HepG2 (cell line): ENCODE measurements at regions not wholly inside any gene's neighbourhood (a gene's known extent, or its start where the extent isn't known, plus 50 kb on each side); places are given as distances from the start of the nearest gene placed in this dataset.

ENCODE experiments used
- CHD4 ChIP-seq: fragments of 200-600 bp; sonication (generic); IDR thresholded peaks from 2 replicates; pipeline ENCODE4 v1.7.0; 2017; ENCODE audit warnings: mild to moderate bottlenecking, low read length, borderline replicate concordance
- HNF4A ChIP-seq: sonication (generic); formaldehyde crosslinking; IDR thresholded peaks from 2 replicates; pipeline ENCODE4 v1.4.0; 2020; ENCODE audit warnings: missing genetic modification reagents
- KDM6A ChIP-seq: IDR thresholded peaks from 2 replicates; pipeline ENCODE4 v1.6.1; 2016; ENCODE audit warnings: low read depth
- NFE2 ChIP-seq: sonication (generic); formaldehyde crosslinking; IDR thresholded peaks from 2 replicates; pipeline ENCODE4 v1.4.0; 2020; ENCODE audit warnings: missing genetic modification reagents
- NKX3-1 ChIP-seq: sonication (generic); formaldehyde crosslinking; IDR thresholded peaks from 2 replicates; pipeline ENCODE4 v1.5.0; 2020; ENCODE audit warnings: missing genetic modification reagents
- PAF1 ChIP-seq: IDR thresholded peaks from 2 replicates; pipeline ENCODE4 v1.6.1; 2016; ENCODE audit warnings: missing genetic modification reagents, missing compliant biosample characterization
- SALL2 ChIP-seq: sonication (generic); formaldehyde crosslinking; IDR thresholded peaks from 2 replicates; pipeline ENCODE4 v1.8.1; 2023; ENCODE audit warnings: mild to moderate bottlenecking, missing genetic modification reagents, inconsistent platforms
- U2AF1 ChIP-seq: fragments of 200-400 bp; formaldehyde crosslinking; optimal IDR thresholded peaks from 2 replicates; pipeline ENCODE3; 2017; ENCODE audit warnings: mild to moderate bottlenecking, low read depth, low read length
- ZNF264 ChIP-seq: sonication (generic); formaldehyde crosslinking; IDR thresholded peaks from 2 replicates; pipeline ENCODE4 v1.4.0; 2020; ENCODE audit warnings: missing genetic modification reagents
- ZNF552 ChIP-seq: sonication (generic); formaldehyde crosslinking; IDR thresholded peaks from 2 replicates; pipeline ENCODE4 v1.9.0; 2022; ENCODE audit warnings: missing genetic modification reagents, mild to moderate bottlenecking, borderline replicate concordance
- ZNF746 ChIP-seq: sonication (generic); formaldehyde crosslinking; IDR thresholded peaks from 2 replicates; pipeline ENCODE4 v1.8.0; 2022; ENCODE audit warnings: mild to moderate bottlenecking, missing genetic modification reagents
- TF ChIP-seq, protein P1 (sequence below): sonication (generic); formaldehyde crosslinking; IDR thresholded peaks from 2 replicates; pipeline ENCODE4 v1.4.0; 2020; ENCODE audit warnings: mild to moderate bottlenecking, missing genetic modification reagents
- TF ChIP-seq, protein P2 (sequence below): IDR thresholded peaks from 2 replicates; pipeline ENCODE4 v1.6.1; 2016
- TF ChIP-seq, protein P3 (sequence below): sonication (generic); formaldehyde crosslinking; IDR thresholded peaks from 2 replicates; pipeline ENCODE4 v1.4.0; 2020; ENCODE audit warnings: missing genetic modification reagents, borderline replicate concordance
- TF ChIP-seq, protein P4 (sequence below): sonication (generic); formaldehyde crosslinking; IDR thresholded peaks from 2 replicates; pipeline ENCODE4 v1.5.0; 2020; ENCODE audit warnings: mild to moderate bottlenecking, missing genetic modification reagents
- TF ChIP-seq, protein P5 (sequence below): sonication (generic); formaldehyde crosslinking; IDR thresholded peaks from 2 replicates; pipeline ENCODE4 v1.5.0; 2020; ENCODE audit warnings: mild to moderate bottlenecking, missing genetic modification reagents, borderline replicate concordance
- TF ChIP-seq, protein P6 (sequence below), 2 experiments: IDR thresholded peaks; 2 replicates each; pipeline ENCODE4 v1.6.1; 2011 to 2012; ENCODE audit warnings: low read length in 2 of 2, borderline replicate concordance in 1 of 2, low read depth in 1 of 2, mild to moderate bottlenecking in 1 of 2, moderate library complexity in 1 of 2

DNA sequence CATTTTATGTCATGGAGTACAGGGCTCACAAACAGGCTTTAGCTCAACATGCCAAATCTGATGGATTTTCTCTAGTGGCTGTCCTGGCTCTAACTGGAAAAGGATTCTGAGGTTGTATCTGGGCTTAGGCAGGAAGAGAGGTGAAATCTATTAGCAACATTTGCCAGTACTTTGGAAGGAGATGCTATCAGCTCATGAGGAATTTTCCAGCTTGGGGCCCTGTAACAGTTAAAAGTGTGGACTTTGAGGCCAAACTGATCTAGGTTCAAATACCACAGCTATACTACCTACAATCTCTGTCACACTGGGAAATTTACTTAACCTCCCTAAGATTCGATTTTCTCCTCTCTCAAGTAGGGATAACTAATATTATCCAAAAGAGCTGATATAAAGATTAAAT is 119.0 kb upstream of the HCCS start (continued):
- TF ChIP-seq, protein P1, sequence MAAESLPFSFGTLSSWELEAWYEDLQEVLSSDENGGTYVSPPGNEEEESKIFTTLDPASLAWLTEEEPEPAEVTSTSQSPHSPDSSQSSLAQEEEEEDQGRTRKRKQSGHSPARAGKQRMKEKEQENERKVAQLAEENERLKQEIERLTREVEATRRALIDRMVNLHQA (CRISPR knock-in tag), result no peak
- TF ChIP-seq U2AF1 (no peak), PAF1 (CRISPR knock-in tag) (no peak), NKX3-1 (CRISPR knock-in tag) (no peak), KDM6A (CRISPR knock-in tag) (0 out of 2 replicates have a peak, but pooled peaks have one; percentile 49), ZNF552 (no peak), CHD4 (no peak), SALL2 (CRISPR knock-in tag) (no peak), ZNF746 (CRISPR knock-in tag) (no peak), HNF4A (CRISPR knock-in tag) (peak; percentile 81), ZNF264 (CRISPR knock-in tag) (no peak), NFE2 (no peak)
- TF ChIP-seq, protein P2, sequence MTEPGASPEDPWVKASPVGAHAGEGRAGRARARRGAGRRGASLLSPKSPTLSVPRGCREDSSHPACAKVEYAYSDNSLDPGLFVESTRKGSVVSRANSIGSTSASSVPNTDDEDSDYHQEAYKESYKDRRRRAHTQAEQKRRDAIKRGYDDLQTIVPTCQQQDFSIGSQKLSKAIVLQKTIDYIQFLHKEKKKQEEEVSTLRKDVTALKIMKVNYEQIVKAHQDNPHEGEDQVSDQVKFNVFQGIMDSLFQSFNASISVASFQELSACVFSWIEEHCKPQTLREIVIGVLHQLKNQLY (CRISPR knock-in tag), result no peak
- TF ChIP-seq, protein P3, sequence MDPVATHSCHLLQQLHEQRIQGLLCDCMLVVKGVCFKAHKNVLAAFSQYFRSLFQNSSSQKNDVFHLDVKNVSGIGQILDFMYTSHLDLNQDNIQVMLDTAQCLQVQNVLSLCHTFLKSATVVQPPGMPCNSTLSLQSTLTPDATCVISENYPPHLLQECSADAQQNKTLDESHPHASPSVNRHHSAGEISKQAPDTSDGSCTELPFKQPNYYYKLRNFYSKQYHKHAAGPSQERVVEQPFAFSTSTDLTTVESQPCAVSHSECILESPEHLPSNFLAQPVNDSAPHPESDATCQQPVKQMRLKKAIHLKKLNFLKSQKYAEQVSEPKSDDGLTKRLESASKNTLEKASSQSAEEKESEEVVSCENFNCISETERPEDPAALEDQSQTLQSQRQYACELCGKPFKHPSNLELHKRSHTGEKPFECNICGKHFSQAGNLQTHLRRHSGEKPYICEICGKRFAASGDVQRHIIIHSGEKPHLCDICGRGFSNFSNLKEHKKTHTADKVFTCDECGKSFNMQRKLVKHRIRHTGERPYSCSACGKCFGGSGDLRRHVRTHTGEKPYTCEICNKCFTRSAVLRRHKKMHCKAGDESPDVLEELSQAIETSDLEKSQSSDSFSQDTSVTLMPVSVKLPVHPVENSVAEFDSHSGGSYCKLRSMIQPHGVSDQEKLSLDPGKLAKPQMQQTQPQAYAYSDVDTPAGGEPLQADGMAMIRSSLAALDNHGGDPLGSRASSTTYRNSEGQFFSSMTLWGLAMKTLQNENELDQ, result no peak
- TF ChIP-seq, protein P4, sequence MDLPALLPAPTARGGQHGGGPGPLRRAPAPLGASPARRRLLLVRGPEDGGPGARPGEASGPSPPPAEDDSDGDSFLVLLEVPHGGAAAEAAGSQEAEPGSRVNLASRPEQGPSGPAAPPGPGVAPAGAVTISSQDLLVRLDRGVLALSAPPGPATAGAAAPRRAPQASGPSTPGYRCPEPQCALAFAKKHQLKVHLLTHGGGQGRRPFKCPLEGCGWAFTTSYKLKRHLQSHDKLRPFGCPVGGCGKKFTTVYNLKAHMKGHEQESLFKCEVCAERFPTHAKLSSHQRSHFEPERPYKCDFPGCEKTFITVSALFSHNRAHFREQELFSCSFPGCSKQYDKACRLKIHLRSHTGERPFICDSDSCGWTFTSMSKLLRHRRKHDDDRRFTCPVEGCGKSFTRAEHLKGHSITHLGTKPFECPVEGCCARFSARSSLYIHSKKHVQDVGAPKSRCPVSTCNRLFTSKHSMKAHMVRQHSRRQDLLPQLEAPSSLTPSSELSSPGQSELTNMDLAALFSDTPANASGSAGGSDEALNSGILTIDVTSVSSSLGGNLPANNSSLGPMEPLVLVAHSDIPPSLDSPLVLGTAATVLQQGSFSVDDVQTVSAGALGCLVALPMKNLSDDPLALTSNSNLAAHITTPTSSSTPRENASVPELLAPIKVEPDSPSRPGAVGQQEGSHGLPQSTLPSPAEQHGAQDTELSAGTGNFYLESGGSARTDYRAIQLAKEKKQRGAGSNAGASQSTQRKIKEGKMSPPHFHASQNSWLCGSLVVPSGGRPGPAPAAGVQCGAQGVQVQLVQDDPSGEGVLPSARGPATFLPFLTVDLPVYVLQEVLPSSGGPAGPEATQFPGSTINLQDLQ, result no peak
- TF ChIP-seq, protein P5, sequence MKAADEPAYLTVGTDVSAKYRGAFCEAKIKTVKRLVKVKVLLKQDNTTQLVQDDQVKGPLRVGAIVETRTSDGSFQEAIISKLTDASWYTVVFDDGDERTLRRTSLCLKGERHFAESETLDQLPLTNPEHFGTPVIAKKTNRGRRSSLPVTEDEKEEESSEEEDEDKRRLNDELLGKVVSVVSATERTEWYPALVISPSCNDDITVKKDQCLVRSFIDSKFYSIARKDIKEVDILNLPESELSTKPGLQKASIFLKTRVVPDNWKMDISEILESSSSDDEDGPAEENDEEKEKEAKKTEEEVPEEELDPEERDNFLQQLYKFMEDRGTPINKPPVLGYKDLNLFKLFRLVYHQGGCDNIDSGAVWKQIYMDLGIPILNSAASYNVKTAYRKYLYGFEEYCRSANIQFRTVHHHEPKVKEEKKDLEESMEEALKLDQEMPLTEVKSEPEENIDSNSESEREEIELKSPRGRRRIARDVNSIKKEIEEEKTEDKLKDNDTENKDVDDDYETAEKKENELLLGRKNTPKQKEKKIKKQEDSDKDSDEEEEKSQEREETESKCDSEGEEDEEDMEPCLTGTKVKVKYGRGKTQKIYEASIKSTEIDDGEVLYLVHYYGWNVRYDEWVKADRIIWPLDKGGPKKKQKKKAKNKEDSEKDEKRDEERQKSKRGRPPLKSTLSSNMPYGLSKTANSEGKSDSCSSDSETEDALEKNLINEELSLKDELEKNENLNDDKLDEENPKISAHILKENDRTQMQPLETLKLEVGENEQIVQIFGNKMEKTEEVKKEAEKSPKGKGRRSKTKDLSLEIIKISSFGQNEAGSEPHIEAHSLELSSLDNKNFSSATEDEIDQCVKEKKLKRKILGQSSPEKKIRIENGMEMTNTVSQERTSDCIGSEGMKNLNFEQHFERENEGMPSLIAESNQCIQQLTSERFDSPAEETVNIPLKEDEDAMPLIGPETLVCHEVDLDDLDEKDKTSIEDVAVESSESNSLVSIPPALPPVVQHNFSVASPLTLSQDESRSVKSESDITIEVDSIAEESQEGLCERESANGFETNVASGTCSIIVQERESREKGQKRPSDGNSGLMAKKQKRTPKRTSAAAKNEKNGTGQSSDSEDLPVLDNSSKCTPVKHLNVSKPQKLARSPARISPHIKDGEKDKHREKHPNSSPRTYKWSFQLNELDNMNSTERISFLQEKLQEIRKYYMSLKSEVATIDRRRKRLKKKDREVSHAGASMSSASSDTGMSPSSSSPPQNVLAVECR (CRISPR knock-in tag), result no peak
- TF ChIP-seq, protein P6, sequence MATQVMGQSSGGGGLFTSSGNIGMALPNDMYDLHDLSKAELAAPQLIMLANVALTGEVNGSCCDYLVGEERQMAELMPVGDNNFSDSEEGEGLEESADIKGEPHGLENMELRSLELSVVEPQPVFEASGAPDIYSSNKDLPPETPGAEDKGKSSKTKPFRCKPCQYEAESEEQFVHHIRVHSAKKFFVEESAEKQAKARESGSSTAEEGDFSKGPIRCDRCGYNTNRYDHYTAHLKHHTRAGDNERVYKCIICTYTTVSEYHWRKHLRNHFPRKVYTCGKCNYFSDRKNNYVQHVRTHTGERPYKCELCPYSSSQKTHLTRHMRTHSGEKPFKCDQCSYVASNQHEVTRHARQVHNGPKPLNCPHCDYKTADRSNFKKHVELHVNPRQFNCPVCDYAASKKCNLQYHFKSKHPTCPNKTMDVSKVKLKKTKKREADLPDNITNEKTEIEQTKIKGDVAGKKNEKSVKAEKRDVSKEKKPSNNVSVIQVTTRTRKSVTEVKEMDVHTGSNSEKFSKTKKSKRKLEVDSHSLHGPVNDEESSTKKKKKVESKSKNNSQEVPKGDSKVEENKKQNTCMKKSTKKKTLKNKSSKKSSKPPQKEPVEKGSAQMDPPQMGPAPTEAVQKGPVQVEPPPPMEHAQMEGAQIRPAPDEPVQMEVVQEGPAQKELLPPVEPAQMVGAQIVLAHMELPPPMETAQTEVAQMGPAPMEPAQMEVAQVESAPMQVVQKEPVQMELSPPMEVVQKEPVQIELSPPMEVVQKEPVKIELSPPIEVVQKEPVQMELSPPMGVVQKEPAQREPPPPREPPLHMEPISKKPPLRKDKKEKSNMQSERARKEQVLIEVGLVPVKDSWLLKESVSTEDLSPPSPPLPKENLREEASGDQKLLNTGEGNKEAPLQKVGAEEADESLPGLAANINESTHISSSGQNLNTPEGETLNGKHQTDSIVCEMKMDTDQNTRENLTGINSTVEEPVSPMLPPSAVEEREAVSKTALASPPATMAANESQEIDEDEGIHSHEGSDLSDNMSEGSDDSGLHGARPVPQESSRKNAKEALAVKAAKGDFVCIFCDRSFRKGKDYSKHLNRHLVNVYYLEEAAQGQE (IDR thresholded peaks at IDR 0.05; ENCODE audit: borderline replicate concordance in 1 of 2, low read depth in 1 of 2, low read length in 2 of 2), result peak in 1 of 2 experiments; percentile 22; a peak in 1 of 4 replicates
